ENCODE measurements at regions not wholly inside any gene's neighbourhood (a gene's known extent, or its start where the extent isn't known, plus 50 kb on each side); places are given as distances from the start of the nearest gene placed in this dataset.
"Not testable (repeated sequence)": the region's sequence is repeated elsewhere in the genome, so short reads cannot be mapped to it uniquely, and the experiment has no call there.

- DNase-seq (ENCODE audit: low spot score), result peak; percentile 85
These were observed 130.3 kb upstream of the BTN3A2 start for GRCh38 chr6:26234421-26235301.

- no peak for DNase-seq (ENCODE audit: low spot score)
These were observed 129.7 kb upstream of the BTN3A2 start for GRCh38 chr6:26235302-26235670.

- not testable (repeated sequence) for DNase-seq (ENCODE audit: low spot score)
These were observed 125.6 kb upstream of the BTN3A2 start for GRCh38 chr6:26239415-26239814.

GRCh38 chr6:26240157-26241032, 124.6 kb upstream of the BTN3A2 start:
- no peak for DNase-seq (ENCODE audit: low spot score)

- no peak for DNase-seq (ENCODE audit: low spot score)
These were observed 123.7 kb upstream of the BTN3A2 start for GRCh38 chr6:26241033-26241895.

GRCh38 chr6:26243132-26243531, 121.9 kb upstream of the BTN3A2 start:
- DNase-seq (ENCODE audit: low spot score), result no peak

- no peak for DNase-seq (ENCODE audit: low spot score)
These were observed 121.2 kb upstream of the BTN3A2 start for GRCh38 chr6:26243752-26244151.

- DNase-seq (ENCODE audit: low spot score), result no peak
These were observed 118.9 kb upstream of the BTN3A2 start for GRCh38 chr6:26246058-26246457.

- no peak for DNase-seq (ENCODE audit: low spot score)
These were observed 118.4 kb upstream of the BTN3A2 start for GRCh38 chr6:26246553-26246952.

- DNase-seq (ENCODE audit: low spot score), result no peak
These were observed 115.4 kb upstream of the BTN3A2 start for GRCh38 chr6:26249707-26249956.

GRCh38 chr6:26249957-26250697, 114.9 kb upstream of the BTN3A2 start:
- peak; percentile 57 for DNase-seq (ENCODE audit: low spot score)

- DNase-seq (ENCODE audit: low spot score), result no peak
These were observed 114.3 kb upstream of the BTN3A2 start for GRCh38 chr6:26250698-26251044.

GRCh38 chr6:26251354-26252076, 113.5 kb upstream of the BTN3A2 start:
- DNase-seq (ENCODE audit: low spot score), result peak; percentile 74

GRCh38 chr6:26252077-26252472, 112.9 kb upstream of the BTN3A2 start:
- DNase-seq (ENCODE audit: low spot score), result no peak

GRCh38 chr6:26254724-26255123, 110.3 kb upstream of the BTN3A2 start:
- DNase-seq (ENCODE audit: low spot score), result no peak

GRCh38 chr6:26257272-26257671, 107.7 kb upstream of the BTN3A2 start:
- DNase-seq (ENCODE audit: low spot score), result no peak

GRCh38 chr6:26258212-26258977, 106.6 kb upstream of the BTN3A2 start:
- DNase-seq (ENCODE audit: low spot score), result no peak

- no peak for DNase-seq (ENCODE audit: low spot score)
These were observed 104.8 kb upstream of the BTN3A2 start for GRCh38 chr6:26260110-26260637.

GRCh38 chr6:26260725-26261490, 104.1 kb upstream of the BTN3A2 start:
- no peak for DNase-seq (ENCODE audit: low spot score)
